Liver (tissue), 3 donors: ENCODE measurements at regions not wholly inside any gene's neighbourhood (a gene's known extent, or its start where the extent isn't known, plus 50 kb on each side); places are given as distances from the start of the nearest gene placed in this dataset.

Source experiments
- CTCF ChIP-seq: fragments of 150-350 bp; IDR thresholded peaks from 2 replicates; pipeline ENCODE4 v1.5.1; 2017; ENCODE audit warnings: improper control_type of control experiment, low read depth, low read length; ENCODE audit not compliant: missing input control
- EGR1 ChIP-seq, 2 donors: IDR thresholded peaks; 2 replicates each; pipeline ENCODE4 v1.6.1; 2016 to 2018; ENCODE audit warnings: antibody characterized with exemption in 2 of 2, low read depth in 2 of 2
- FOXA1 ChIP-seq: IDR thresholded peaks from 2 replicates; pipeline ENCODE4 v1.6.1; 2016; ENCODE audit warnings: antibody characterized with exemption
- GABPA ChIP-seq, 2 donors: IDR thresholded peaks in 1 of 2; conservative IDR thresholded peaks in 1 of 2; 2 replicates each; pipeline ENCODE4 v1.6.1; 2016; ENCODE audit warnings: antibody characterized with exemption in 2 of 2, mild to moderate bottlenecking in 1 of 2, moderate library complexity in 1 of 2
- HNF4A ChIP-seq, 2 donors: conservative IDR thresholded peaks; 2 replicates each; pipeline ENCODE4 v1.6.1; 2016; ENCODE audit warnings: antibody characterized with exemption in 2 of 2, mild to moderate bottlenecking in 2 of 2
- HNF4G ChIP-seq: IDR thresholded peaks from 2 replicates; pipeline ENCODE4 v1.6.1; 2016; ENCODE audit warnings: antibody characterized with exemption
- MAX ChIP-seq: IDR thresholded peaks from 2 replicates; pipeline ENCODE4 v1.6.1; 2016; ENCODE audit warnings: antibody characterized with exemption
- RAD21 ChIP-seq, 2 donors: IDR thresholded peaks; 2 replicates each; pipeline ENCODE4 v1.6.1; 2016; ENCODE audit warnings: antibody characterized with exemption in 2 of 2, mild to moderate bottlenecking in 2 of 2
- REST ChIP-seq: IDR thresholded peaks from 2 replicates; pipeline ENCODE4 v1.6.1; 2016; ENCODE audit warnings: antibody characterized with exemption, mild to moderate bottlenecking
- SP1 ChIP-seq: IDR thresholded peaks from 2 replicates; pipeline ENCODE4 v1.6.1; 2018; ENCODE audit warnings: antibody characterized with exemption, mild to moderate bottlenecking
- TAF1 ChIP-seq: conservative IDR thresholded peaks from 2 replicates; pipeline ENCODE4 v1.6.1; 2016; ENCODE audit warnings: antibody characterized with exemption, mild to moderate bottlenecking
- YY1 ChIP-seq: IDR thresholded peaks from 2 replicates; pipeline ENCODE4 v1.6.1; 2016; ENCODE audit warnings: antibody characterized with exemption, mild to moderate bottlenecking
- ZBTB33 ChIP-seq: IDR thresholded peaks from 2 replicates; pipeline ENCODE4 v1.6.1; 2016; ENCODE audit warnings: antibody characterized with exemption
- TF ChIP-seq, protein P1 (sequence below): IDR thresholded peaks from 2 replicates; pipeline ENCODE4 v1.6.1; 2016; ENCODE audit warnings: antibody characterized with exemption
- donor health status: healthy.
- donor health status: healthy.

DNA sequence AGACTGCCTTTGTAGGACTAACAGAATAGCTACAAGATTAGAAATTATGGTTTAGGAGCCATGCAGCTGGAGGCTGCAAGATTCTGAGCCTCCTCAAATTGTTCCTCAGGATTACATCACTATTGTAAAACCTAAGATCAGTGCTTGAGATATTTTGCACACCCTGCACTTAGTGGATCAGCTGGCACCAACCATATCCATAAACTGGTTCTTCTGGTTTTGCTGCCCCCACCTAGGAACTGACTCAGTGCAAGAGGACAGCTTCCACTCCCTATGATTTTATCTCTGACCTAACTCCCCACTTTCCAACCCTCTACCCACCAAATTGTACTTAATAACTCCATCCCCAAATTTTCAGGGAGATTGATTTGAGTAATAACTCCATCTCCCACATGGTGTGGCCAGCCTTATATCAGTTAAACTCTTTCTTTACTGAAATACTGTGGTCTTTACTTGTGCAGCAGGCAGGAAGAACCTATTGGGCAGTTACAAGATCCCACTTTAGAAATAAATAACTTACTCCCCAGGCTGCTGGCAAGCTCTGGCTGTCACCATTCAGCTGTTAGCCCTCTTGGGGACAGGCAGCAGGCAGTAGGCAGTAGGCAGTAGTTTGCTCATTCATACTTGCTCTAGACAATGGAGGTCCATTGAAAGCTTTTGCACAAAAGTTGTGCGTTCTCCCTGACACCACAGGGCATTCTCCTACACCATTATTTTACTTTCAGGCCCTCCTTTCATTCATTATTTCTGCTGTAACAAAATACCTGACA lies 119.0 kb downstream of the SLC17A6 start:
- TF ChIP-seq REST (no peak), RAD21 (IDR thresholded peaks at IDR 0.05) (no peak), CTCF (no peak), MAX (no peak), HNF4A (conservative IDR thresholded peaks at IDR 0.05) (no peak), YY1 (no peak), GABPA (IDR thresholded peaks at IDR 0.05 in 1 of 2, conservative IDR thresholded peaks at IDR 0.05 in 1 of 2) (no peak), EGR1 (IDR thresholded peaks at IDR 0.05; ENCODE audit: low read depth in 2 of 2) (no peak), TAF1 (no peak), HNF4G (no peak), FOXA1 (no peak), SP1 (no peak), ZBTB33 (no peak)
- TF ChIP-seq, protein P1, sequence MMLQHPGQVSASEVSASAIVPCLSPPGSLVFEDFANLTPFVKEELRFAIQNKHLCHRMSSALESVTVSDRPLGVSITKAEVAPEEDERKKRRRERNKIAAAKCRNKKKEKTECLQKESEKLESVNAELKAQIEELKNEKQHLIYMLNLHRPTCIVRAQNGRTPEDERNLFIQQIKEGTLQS = no peak
